ENCODE measurements at regions not wholly inside any gene's neighbourhood (a gene's known extent, or its start where the extent isn't known, plus 50 kb on each side); places are given as distances from the start of the nearest gene placed in this dataset.

- TF ChIP-seq, protein P1, sequence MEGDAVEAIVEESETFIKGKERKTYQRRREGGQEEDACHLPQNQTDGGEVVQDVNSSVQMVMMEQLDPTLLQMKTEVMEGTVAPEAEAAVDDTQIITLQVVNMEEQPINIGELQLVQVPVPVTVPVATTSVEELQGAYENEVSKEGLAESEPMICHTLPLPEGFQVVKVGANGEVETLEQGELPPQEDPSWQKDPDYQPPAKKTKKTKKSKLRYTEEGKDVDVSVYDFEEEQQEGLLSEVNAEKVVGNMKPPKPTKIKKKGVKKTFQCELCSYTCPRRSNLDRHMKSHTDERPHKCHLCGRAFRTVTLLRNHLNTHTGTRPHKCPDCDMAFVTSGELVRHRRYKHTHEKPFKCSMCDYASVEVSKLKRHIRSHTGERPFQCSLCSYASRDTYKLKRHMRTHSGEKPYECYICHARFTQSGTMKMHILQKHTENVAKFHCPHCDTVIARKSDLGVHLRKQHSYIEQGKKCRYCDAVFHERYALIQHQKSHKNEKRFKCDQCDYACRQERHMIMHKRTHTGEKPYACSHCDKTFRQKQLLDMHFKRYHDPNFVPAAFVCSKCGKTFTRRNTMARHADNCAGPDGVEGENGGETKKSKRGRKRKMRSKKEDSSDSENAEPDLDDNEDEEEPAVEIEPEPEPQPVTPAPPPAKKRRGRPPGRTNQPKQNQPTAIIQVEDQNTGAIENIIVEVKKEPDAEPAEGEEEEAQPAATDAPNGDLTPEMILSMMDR (conservative IDR thresholded peaks at IDR 0.05) = no peak
- no peak for TF ChIP-seq EZH2 (IDR thresholded peaks at IDR 0.05; ENCODE audit: low read depth)
These were observed 515.8 kb upstream of the COX7C start for GRCh38 chr5:86101966-86102365.
